GM12892 (cell line): ENCODE measurements at regions not wholly inside any gene's neighbourhood (a gene's known extent, or its start where the extent isn't known, plus 50 kb on each side); places are given as distances from the start of the nearest gene placed in this dataset.

Experiments
- POLR2A ChIP-seq: IDR thresholded peaks from 2 replicates; pipeline ENCODE4 v1.6.1; 2011; ENCODE audit warnings: low read depth, low read length, control low read depth
- POLR2AphosphoS5 ChIP-seq: IDR thresholded peaks from 2 replicates; pipeline ENCODE4 v1.6.1; 2011; ENCODE audit warnings: low read depth, low read length, control low read depth
- TAF1 ChIP-seq: IDR thresholded peaks from 2 replicates; pipeline ENCODE4 v1.6.1; 2011; ENCODE audit warnings: low read depth, mild to moderate bottlenecking, control low read depth, low read length, borderline replicate concordance

GRCh38 chr3:104849070-104849469, 517.6 kb upstream of the ALCAM start:
- no peak for TF ChIP-seq POLR2AphosphoS5
- no peak for TF ChIP-seq POLR2A
- TF ChIP-seq TAF1, result no peak
